NCI-H1436 treated with DMSO at 0.1 percent for 48 hours (cell line): ENCODE measurements at regions not wholly inside any gene's neighbourhood (a gene's known extent, or its start where the extent isn't known, plus 50 kb on each side); places are given as distances from the start of the nearest gene placed in this dataset.

Source experiments
- DNase-seq: peaks from one replicate; lab custom pipeline; 2025; lab: John Stamatoyannopoulos, UW

- no peak for DNase-seq
Observed at GRCh38 chr13:76750126-76750525, 136.1 kb downstream of the KCTD12 start.

- no peak for DNase-seq
Observed at GRCh38 chr13:76745261-76746200, 140.7 kb downstream of the KCTD12 start.

- no peak for DNase-seq
Observed at GRCh38 chr13:76741624-76742023, 144.6 kb downstream of the KCTD12 start.

DNA sequence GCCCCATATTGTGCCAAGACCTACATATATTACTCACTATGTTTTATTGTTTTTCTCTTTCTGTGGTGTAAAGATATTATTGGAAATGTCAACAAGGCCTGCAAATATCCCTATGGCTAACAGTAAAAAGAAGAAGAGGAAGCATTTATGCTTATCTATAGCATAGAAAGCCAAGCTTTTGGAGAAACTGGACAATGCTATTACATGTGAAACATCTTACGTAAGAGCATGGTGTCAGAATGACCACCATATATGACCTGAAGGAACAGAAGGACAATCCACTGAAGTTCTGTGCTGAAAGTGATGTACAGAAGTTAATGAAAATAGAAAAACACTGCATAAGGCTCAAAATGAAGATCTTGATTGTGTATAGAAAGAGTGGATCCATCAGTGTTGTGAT lies 145.2 kb downstream of the KCTD12 start:
- no peak for DNase-seq

GRCh38 chr13:76738616-76739015 lies 147.6 kb downstream of the KCTD12 start:
- no peak for DNase-seq

- no peak for DNase-seq
Observed at GRCh38 chr13:76737526-76737925, 148.7 kb downstream of the KCTD12 start.

GRCh38 chr13:76735641-76736040 lies 150.6 kb downstream of the KCTD12 start:
- DNase-seq = no peak

GRCh38 chr13:76733671-76734070 lies 152.5 kb downstream of the KCTD12 start:
- DNase-seq = no peak

GRCh38 chr13:76732367-76732766 lies 153.8 kb downstream of the KCTD12 start:
- no peak for DNase-seq

DNA sequence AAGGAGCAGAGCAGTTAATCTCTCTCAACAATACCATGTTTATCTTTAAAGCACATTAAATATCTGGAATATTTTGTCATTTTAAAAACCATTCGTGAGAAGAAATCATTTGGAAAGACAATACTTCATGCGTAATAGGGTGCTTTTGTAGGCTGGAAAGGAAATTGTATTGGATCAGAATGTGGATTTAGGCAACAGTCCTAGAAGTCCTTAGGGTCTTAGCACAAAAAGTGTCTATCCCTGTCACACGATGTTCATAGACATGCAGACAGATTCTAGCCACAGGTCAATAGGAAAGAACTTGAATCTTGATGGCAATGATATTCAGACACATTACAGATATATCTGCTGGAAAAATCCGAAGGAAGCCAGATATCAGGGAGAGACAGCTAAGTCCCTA lies 156.0 kb downstream of the KCTD12 start:
- no peak for DNase-seq

GRCh38 chr13:76729691-76730090 lies 156.5 kb downstream of the KCTD12 start:
- DNase-seq = no peak

GRCh38 chr13:76725896-76726295 lies 160.3 kb downstream of the KCTD12 start:
- no peak for DNase-seq

GRCh38 chr13:76725211-76725610 lies 161.0 kb downstream of the KCTD12 start:
- no peak for DNase-seq

DNA sequence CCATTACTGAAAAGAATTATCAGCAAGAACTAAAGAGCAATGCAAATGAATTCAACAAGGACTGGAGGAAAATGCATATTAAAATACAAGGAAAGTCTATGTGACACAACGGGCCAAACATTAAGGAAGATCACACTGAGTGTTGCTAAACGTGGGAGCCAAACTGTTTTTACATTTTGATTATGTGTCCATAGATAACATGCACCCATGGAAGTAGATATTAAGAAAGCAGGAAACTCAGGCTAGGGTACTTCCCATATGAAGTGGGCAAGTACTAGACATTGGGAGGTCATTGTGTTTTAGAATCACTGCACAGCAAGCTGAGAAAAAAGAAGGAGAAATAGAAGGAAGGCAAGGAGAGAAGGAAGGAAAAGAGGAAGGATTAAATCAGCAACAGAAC lies 161.8 kb downstream of the KCTD12 start:
- no peak for DNase-seq

DNA sequence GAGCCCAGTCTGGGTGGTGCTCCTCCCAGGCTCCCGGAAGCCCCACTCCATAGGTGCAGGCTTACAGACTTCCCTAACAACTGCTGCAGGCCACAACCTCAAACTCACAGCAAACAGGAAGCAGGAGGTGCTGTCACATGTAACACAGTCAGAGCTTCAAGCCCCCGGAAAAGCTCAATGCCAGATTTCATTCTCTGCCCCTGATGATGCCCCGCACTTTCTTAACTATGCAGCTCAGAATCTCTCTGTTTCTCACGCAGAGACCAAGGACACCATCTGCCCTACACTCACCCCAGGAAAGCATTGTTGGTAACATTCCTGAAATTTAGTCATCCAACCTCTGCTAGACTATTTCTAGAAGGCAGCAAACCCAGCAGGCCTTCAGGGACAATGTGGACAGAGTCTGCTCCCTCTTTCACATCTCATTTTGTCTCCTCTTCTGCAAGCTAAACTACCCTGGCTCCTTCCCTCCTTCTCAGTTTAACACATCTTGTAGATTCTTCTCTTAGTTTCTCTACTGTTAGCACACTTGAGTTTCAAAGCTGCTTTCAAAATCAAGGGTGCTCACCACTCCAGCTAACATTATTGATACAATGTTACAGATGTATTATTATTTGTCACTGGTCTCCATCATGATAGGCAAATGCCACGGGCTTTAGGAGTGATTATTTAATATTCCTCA lies 162.5 kb downstream of the KCTD12 start:
- no peak for DNase-seq

DNA sequence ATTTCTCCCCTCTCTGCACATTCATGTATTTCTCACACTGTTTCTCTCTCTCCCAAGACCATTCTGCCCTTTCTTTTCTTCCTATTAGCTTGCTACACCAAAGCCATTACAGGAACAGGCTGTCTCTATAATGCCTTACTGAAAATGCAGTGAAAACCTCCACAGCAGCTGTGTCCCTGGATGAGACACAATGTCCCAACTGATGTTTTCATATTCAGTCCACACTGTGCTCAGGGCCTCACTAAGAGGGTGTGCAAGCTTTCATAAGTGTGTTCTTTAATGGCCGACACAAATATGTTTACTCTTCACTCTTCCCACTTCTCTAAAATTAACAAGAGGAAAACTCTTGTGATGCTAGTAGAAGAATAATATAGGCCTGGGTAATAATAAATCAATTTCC lies 163.4 kb downstream of the KCTD12 start:
- no peak for DNase-seq

GRCh38 chr13:76720821-76721220 lies 165.4 kb downstream of the KCTD12 start:
- DNase-seq = no peak

DNA sequence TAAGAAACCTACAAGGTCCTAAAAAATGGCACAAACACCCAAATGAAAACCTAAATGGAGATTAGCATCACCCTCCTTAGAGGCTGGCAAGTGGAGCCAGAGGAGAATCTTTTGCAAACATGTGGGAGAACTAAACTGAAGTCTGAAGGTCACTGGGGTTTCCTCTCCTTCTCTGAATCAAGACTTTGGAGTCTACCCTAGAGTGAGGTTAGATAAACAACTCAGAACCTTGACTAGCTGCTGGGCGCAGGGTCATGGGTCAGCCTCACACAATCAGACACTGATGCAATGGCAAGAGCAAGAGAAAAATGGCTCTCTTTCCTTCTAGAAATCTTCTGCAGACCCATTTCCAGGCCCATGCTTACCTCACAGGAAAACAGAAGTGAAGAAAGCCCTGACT lies 165.8 kb downstream of the KCTD12 start:
- DNase-seq = no peak

DNA sequence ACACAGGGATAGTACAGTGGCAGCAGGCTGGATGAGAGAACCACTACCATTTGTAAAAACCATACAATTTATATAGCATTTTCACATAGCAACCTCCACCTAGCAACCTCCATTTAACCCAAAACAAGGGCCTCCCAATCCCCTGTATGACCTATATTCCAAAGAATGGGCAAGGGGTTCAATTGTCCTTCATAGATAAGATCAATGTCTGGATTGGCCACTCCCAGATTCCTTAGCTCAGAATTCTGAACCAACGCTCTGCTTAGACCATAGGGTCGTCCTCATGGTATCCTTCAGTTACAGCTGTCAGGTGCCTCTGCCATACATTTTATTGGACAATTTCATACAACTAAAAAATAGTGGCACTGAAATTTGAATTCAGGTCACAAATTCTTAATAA lies 166.2 kb downstream of the KCTD12 start:
- no peak for DNase-seq

DNA sequence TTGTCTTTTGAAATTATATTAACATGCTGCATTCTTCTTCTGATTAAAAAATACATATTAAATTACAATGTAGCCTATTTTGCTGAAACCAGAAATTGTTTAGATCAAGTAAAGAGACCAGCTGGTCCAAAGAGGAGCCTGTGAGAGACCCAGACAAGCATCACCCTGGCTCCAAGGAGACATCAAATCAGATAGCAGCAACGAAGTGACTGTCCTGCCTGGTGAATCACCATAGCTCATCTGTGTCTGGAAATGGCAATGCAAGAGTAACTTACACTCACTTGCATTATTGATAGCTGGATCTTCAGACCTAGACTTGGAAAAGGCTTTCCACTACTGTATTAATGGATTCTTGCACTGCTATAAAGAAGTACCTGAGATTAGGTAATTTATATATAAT lies 169.1 kb downstream of the KCTD12 start:
- no peak for DNase-seq

GRCh38 chr13:76715621-76716020 lies 170.6 kb downstream of the KCTD12 start:
- no peak for DNase-seq

DNA sequence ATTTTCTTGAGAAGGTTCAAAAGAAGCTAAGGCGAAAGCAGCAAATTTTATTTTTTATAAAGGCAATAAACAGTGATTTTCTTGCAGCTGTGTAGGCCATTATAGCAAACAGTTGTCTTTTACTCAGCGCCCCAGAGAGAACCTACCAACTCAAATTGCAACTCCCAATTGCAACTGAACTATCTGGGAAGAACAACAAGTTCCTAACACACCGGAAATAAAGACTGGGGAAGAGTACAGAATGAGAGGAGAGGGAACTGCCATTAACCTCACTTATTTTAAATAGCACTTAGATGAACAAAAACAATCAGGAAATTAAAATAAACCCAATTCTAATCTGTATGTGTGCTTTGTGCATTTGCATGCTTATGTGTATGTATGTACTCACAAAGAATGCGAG lies 171.1 kb downstream of the KCTD12 start:
- DNase-seq = no peak

GRCh38 chr13:76713280-76713679 lies 172.9 kb downstream of the KCTD12 start:
- DNase-seq = no peak
